OCI-LY7 (cell line): ENCODE measurements at regions not wholly inside any gene's neighbourhood (a gene's known extent, or its start where the extent isn't known, plus 50 kb on each side); places are given as distances from the start of the nearest gene placed in this dataset.

Experiments
- BruUV-seq: library from RNA; stranded (reverse); fragments of 400-500 nt; replicated peaks from 2 replicates; lab custom pipeline; 2021; lab: Mats Ljungman, UMichigan
- CTCF ChIA-PET: fragments of 300-600 bp; sonication (Branson Sonifier 250); formaldehyde crosslinking; loops from one replicate; lab custom pipeline; 2022; ENCODE audit warnings: antibody characterized with exemption; ENCODE audit not compliant: unreplicated experiment; lab: Charles Lee
- POLR2A ChIA-PET: fragments of 300-600 bp; sonication (Branson Sonifier 250); formaldehyde crosslinking; loops from one replicate; lab custom pipeline; 2022; ENCODE audit warnings: antibody characterized with exemption; lab: Charles Lee
- DNase-seq: peaks from one replicate; pipeline ENCODE4 v3.0.0-alpha.2; 2015; ENCODE audit warnings: low spot score
- H2AFZ ChIP-seq: fragments of 200-600 bp; sonication (generic), shearing (Covaris generic); 2 replicates; pipeline ENCODE4 v1.6.1; 2014; ENCODE audit warnings: mild to moderate bottlenecking, antibody characterized with exemption, low read length, moderate library complexity
- H3K27ac ChIP-seq: fragments of 200-600 bp; sonication (generic); 2 replicates; pipeline ENCODE4 v1.5.1; 2014; ENCODE audit warnings: mixed run types, low read depth, mild to moderate bottlenecking, moderate library complexity, low read length, inconsistent platforms; ENCODE audit not compliant: poor library complexity, severe bottlenecking
- H3K36me3 ChIP-seq: fragments of 200-600 bp; sonication (generic); 2 replicates; pipeline ENCODE4 v1.6.1; 2014; ENCODE audit warnings: mild to moderate bottlenecking, antibody characterized with exemption, low read length, moderate library complexity, mixed read lengths; ENCODE audit not compliant: insufficient read depth
- H3K4me1 ChIP-seq: fragments of 200-600 bp; sonication (generic); 2 replicates; pipeline ENCODE4 v1.5.1; 2014; ENCODE audit warnings: mild to moderate bottlenecking, low read length; ENCODE audit not compliant: insufficient read depth, poor library complexity, severe bottlenecking
- H3K4me2 ChIP-seq: fragments of 200-600 bp; sonication (generic); 2 replicates; pipeline ENCODE4 v1.6.1; 2014; ENCODE audit warnings: mild to moderate bottlenecking, low read length
- H3K4me3 ChIP-seq: fragments of 200-600 bp; sonication (generic); 2 replicates; pipeline ENCODE4 v1.5.1; 2014; ENCODE audit warnings: mild to moderate bottlenecking, low read depth, low read length; ENCODE audit not compliant: poor library complexity, severe bottlenecking
- H3K79me2 ChIP-seq: fragments of 200-600 bp; sonication (generic); 2 replicates; pipeline ENCODE4 v1.6.1; 2016; ENCODE audit warnings: low read depth, mild to moderate bottlenecking, low read length, moderate library complexity, mixed read lengths; ENCODE audit not compliant: insufficient read depth
- H3K9me2 ChIP-seq: fragments of 200-600 bp; sonication (generic); 2 replicates; pipeline ENCODE4 v1.6.1; 2016; ENCODE audit warnings: mild to moderate bottlenecking, low read length, mixed read lengths; ENCODE audit not compliant: insufficient read depth
- H3K9me3 ChIP-seq: fragments of 200-600 bp; sonication (generic); 2 replicates; pipeline ENCODE4 v1.6.1; 2014; ENCODE audit warnings: mild to moderate bottlenecking, mixed run types, low read length, mixed read lengths
- H4K20me1 ChIP-seq: fragments of 200-600 bp; sonication (generic); 2 replicates; pipeline ENCODE4 v1.6.1; 2014; ENCODE audit warnings: mild to moderate bottlenecking, antibody characterized with exemption, low read length, moderate library complexity, mixed read lengths; ENCODE audit not compliant: insufficient read depth
- EZH2phosphoT487 ChIP-seq: fragments of 200-600 bp; sonication (generic); IDR thresholded peaks from 2 replicates; pipeline ENCODE4 v1.6.1; 2018; ENCODE audit warnings: low read depth, borderline replicate concordance, mild to moderate bottlenecking, mixed run types, antibody characterized with exemption, low read length, moderate library complexity, mixed read lengths
- intact Hi-C: fragments of 100-400 bp; cut with micrococcal nuclease; formaldehyde crosslinking; loops from one replicate; pipeline ENCODE4 v1.10.0; 2022; ENCODE audit not compliant: unreplicated experiment
- TF ChIP-seq, protein P1 (sequence below): fragments of 200-600 bp; sonication (generic); conservative IDR thresholded peaks from 2 replicates; pipeline ENCODE4 v1.5.1; 2014; ENCODE audit warnings: mild to moderate bottlenecking, antibody characterized with exemption, low read length, moderate library complexity, mixed read lengths

DNA sequence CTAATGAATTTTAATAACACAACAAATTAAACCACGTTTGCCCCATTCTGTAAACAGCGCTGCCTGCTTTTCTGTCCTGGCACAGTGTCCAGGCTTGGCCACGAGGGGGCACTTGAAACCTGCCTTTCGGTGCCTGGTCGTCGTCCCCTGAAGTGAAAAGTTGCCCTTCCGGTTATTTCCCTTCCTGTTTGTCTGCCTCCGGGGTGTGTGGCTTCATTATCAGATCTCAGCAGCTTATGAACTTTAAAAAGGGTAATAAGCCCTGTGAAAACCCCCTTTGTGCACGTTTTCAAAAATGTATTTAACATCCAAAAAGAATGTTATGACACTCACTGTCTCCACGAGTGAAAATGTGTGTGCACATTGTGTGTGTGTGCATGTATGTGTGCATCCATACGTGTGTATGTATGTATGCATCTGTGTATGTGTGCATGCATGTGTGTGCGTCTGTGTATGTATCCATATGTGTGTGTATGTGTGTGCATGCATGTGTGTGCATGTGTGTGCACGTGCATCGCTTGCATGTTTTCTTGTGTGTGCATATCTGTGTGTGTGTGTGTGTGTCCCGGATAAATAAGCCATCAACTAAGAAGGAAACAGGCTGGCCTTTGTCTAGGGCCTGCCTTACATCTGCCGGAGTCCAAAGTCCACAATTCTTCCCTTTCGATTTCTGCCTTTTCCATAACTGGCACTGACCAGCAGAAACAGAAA lies 358.4 kb downstream of the THBS2 start:
- H3K4me2 ChIP-seq, result peak overlapping the region; percentile 52
- no peak overlapping the region for H3K27ac ChIP-seq
- H3K9me2 ChIP-seq, result no peaks in the 10 kb centered on the region
- H4K20me1 ChIP-seq, result no peaks in the 10 kb centered on the region
- POLR2A ChIA-PET, result no interaction called here
- CTCF ChIA-PET, result no interaction called here
- no peaks in the 10 kb centered on the region for H3K9me3 ChIP-seq
- peaks cover 4% of the 10 kb centered on the region for H3K4me1 ChIP-seq
- intact Hi-C loops, result loop anchor here (2.0 to 5.0 kb wide), 3 partner anchors 62 to 1637 kb away; no protein-coding TSS in a partner anchor
- peak; percentile 79 for DNase-seq
- H2AFZ ChIP-seq, result peak overlapping the region; percentile 95
- TF ChIP-seq EZH2phosphoT487, result no peak
- TF ChIP-seq, protein P1, sequence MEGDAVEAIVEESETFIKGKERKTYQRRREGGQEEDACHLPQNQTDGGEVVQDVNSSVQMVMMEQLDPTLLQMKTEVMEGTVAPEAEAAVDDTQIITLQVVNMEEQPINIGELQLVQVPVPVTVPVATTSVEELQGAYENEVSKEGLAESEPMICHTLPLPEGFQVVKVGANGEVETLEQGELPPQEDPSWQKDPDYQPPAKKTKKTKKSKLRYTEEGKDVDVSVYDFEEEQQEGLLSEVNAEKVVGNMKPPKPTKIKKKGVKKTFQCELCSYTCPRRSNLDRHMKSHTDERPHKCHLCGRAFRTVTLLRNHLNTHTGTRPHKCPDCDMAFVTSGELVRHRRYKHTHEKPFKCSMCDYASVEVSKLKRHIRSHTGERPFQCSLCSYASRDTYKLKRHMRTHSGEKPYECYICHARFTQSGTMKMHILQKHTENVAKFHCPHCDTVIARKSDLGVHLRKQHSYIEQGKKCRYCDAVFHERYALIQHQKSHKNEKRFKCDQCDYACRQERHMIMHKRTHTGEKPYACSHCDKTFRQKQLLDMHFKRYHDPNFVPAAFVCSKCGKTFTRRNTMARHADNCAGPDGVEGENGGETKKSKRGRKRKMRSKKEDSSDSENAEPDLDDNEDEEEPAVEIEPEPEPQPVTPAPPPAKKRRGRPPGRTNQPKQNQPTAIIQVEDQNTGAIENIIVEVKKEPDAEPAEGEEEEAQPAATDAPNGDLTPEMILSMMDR, result peak; percentile 95
- no peaks in the 10 kb centered on the region for H3K79me2 ChIP-seq
- BruUV-seq, result no TSS peak
- H3K4me3 ChIP-seq, result peak overlapping the region; percentile 15
- H3K36me3 ChIP-seq, result no peaks in the 10 kb centered on the region

DNA sequence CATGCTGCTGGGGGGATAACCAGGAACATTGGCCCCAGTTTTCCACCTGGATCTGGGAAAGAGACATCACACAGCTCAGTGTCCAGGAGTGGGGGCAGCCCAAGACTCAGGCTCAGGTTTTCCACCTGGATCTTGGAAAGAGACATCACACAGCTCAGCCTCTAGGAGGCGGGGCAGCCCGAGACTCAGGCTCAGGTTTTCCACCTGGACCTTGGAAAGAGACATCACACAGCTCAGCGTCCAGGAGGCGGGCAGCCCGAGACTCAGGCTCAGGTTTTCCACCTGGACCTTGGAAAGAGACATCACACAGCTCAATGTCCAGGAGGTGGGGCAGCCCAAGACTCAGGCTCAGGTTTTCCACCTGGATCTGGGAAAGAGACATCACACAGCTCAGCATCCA lies 361.6 kb downstream of the THBS2 start:
- no peak overlapping the region for H2AFZ ChIP-seq
- H3K4me2 ChIP-seq, result no peak overlapping the region
- POLR2A ChIA-PET, result interaction anchor here (0.7 to 1.0 kb wide), 2 partner anchors 27 to 987 kb away, joined by 3 read pairs; no protein-coding TSS in a partner anchor
- no peaks in the 10 kb centered on the region for H3K36me3 ChIP-seq
- no peak overlapping the region for H3K27ac ChIP-seq
- H3K9me3 ChIP-seq, result no peaks in the 10 kb centered on the region
- H3K79me2 ChIP-seq, result no peaks in the 10 kb centered on the region
- intact Hi-C loops, result no loop called here
- TF ChIP-seq, protein P1, result no peak
- no peak for TF ChIP-seq EZH2phosphoT487
- H4K20me1 ChIP-seq, result no peaks in the 10 kb centered on the region
- no peak for DNase-seq
- peaks cover 4% of the 10 kb centered on the region for H3K4me1 ChIP-seq
- CTCF ChIA-PET, result no interaction called here
- BruUV-seq, result no TSS peak
- no peak overlapping the region for H3K4me3 ChIP-seq
- H3K9me2 ChIP-seq, result no peaks in the 10 kb centered on the region

DNA sequence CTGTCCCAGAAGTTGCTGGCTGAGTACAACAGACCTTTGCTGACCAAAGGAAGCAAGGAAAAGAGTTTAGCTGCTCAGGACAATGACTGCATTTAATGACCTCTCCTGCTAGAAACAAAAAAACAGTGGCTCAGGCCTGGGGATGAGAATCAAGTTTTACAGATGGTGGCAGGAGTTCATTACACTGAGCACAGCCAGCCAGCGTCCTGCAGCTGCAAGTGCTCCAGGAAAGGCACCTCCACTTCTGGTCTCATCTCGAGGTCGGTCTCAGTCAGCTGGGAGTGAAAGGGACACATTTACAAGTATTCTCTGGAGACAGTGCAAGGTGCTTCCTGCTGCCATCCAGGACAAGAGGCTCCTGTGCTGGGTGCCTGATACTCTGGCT lies 362.7 kb downstream of the THBS2 start:
- H3K9me3 ChIP-seq, result no peaks in the 10 kb centered on the region
- POLR2A ChIA-PET, result no interaction called here
- H3K9me2 ChIP-seq, result no peaks in the 10 kb centered on the region
- no peaks in the 10 kb centered on the region for H3K79me2 ChIP-seq
- CTCF ChIA-PET, result no interaction called here
- no peak overlapping the region for H3K27ac ChIP-seq
- H3K4me2 ChIP-seq, result no peak overlapping the region
- H3K36me3 ChIP-seq, result no peaks in the 10 kb centered on the region
- DNase-seq, result no peak
- intact Hi-C loops, result no loop called here
- H3K4me3 ChIP-seq, result no peak overlapping the region
- no TSS peak for BruUV-seq
- peaks cover 4% of the 10 kb centered on the region for H3K4me1 ChIP-seq
- TF ChIP-seq, protein P1, result no peak
- TF ChIP-seq EZH2phosphoT487, result no peak
- no peaks in the 10 kb centered on the region for H4K20me1 ChIP-seq
- H2AFZ ChIP-seq, result no peak overlapping the region
